ENCODE measurements at regions not wholly inside any gene's neighbourhood (a gene's known extent, or its start where the extent isn't known, plus 50 kb on each side); places are given as distances from the start of the nearest gene placed in this dataset.
A peak's percentile ranks its signal among the peaks of the same experiment; 100 is the strongest.
"Not testable (repeated sequence)": the region's sequence is repeated elsewhere in the genome, so short reads cannot be mapped to it uniquely, and the experiment has no call there.

DNA sequence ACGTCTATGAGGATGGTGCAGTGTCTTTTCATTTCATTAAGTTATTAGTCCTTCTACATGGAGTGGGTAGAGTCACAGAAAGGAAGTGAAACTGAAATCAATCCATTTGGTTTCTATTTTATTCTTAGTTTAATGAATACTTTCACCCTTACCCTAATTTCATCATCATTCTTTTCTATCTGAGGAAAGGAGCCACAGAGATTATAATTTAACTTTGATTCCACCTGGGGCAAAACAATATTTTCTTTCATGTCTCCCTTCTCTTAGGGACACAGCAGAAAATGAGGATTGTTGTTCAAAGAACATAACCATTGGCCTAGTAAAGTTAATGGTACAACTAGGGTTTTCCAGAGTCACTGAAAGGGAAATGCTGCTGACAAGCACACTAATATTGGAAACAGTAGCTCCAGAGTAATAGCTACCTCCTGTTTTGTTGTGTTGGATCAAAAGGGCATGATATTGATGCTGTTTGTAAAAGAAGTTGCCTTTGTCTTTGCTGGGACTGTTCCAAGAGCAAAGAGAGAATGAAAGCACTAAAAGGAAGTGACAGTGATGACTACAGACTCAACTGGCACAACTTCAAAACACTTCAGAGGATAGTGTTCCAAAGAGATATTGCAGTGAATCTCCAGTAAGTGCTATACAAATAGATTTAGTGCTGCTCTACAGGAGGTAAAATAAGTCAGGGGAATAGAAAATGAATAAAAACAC is 247.1 kb upstream of the PITX2 start:
- H3K4me3 ChIP-seq (ENCODE audit: low read length in 3 of 3), result peak overlapping the region in 1 of 3 donors; percentile 24
- H3K36me3 ChIP-seq (ENCODE audit: control insufficient read depth in 3 of 3, insufficient read depth in 3 of 3, low read length in 3 of 3), result no peaks in the 10 kb centered on the region
- H3K27ac ChIP-seq (ENCODE audit: low read depth, low read length), result no peak overlapping the region
- H3K9ac ChIP-seq (ENCODE audit: low read depth in 1 of 3, low read length in 3 of 3), result no peak overlapping the region
- no peaks in the 10 kb centered on the region for H3K27me3 ChIP-seq (ENCODE audit: control insufficient read depth in 3 of 3, insufficient read depth in 3 of 3, low read length in 3 of 3)
- H3K4me1 ChIP-seq (ENCODE audit: control insufficient read depth in 3 of 3, insufficient read depth in 3 of 3, low read length in 3 of 3), result peaks cover 0 to 3% (median 3%) of the 10 kb centered on the region in 3 donors
- H3K9me3 ChIP-seq (ENCODE audit: control insufficient read depth in 3 of 3, low read length in 3 of 3), result no peaks in the 10 kb centered on the region

- not testable (repeated sequence) for H3K4me1 ChIP-seq (ENCODE audit: control insufficient read depth in 3 of 3, insufficient read depth in 3 of 3, low read length in 3 of 3); H3K27ac ChIP-seq (ENCODE audit: low read depth, low read length); H3K4me3 ChIP-seq (ENCODE audit: low read length in 3 of 3); H3K9me3 ChIP-seq (ENCODE audit: control insufficient read depth in 3 of 3, low read length in 3 of 3); H3K27me3 ChIP-seq (ENCODE audit: control insufficient read depth in 3 of 3, insufficient read depth in 3 of 3, low read length in 3 of 3); H3K36me3 ChIP-seq (ENCODE audit: control insufficient read depth in 3 of 3, insufficient read depth in 3 of 3, low read length in 3 of 3); H3K9ac ChIP-seq (ENCODE audit: low read depth in 1 of 3, low read length in 3 of 3)
Observed at GRCh38 chr4:110876214-110876613, 253.3 kb upstream of the PITX2 start.

GRCh38 chr4:110876866-110877265 is 254.0 kb upstream of the PITX2 start:
- no peaks in the 10 kb centered on the region for H3K27me3 ChIP-seq (ENCODE audit: control insufficient read depth in 3 of 3, insufficient read depth in 3 of 3, low read length in 3 of 3)

GRCh38 chr4:110877778-110878370 is 255.0 kb upstream of the PITX2 start:
- Histone ChIP-seq H3K9me3 (ENCODE audit: control insufficient read depth in 3 of 3, low read length in 3 of 3) (no peaks in the 10 kb centered on the region), H3K4me1 (ENCODE audit: control insufficient read depth in 3 of 3, insufficient read depth in 3 of 3, low read length in 3 of 3) (peaks cover 0 to 7% (median 0%) of the 10 kb centered on the region in 3 donors), H3K27me3 (ENCODE audit: control insufficient read depth in 3 of 3, insufficient read depth in 3 of 3, low read length in 3 of 3) (no peaks in the 10 kb centered on the region), H3K4me3 (ENCODE audit: low read length in 3 of 3) (no peak overlapping the region), H3K36me3 (ENCODE audit: control insufficient read depth in 3 of 3, insufficient read depth in 3 of 3, low read length in 3 of 3) (no peaks in the 10 kb centered on the region), H3K9ac (ENCODE audit: low read depth in 1 of 3, low read length in 3 of 3) (no peak overlapping the region), H3K27ac (ENCODE audit: low read depth, low read length) (no peak overlapping the region)

More at GRCh38 chr4:110876866-110877265, 254.0 kb upstream of the PITX2 start:
- Histone ChIP-seq H3K4me1 (ENCODE audit: control insufficient read depth in 3 of 3, insufficient read depth in 3 of 3, low read length in 3 of 3) (peaks cover 0 to 7% (median 0%) of the 10 kb centered on the region in 3 donors), H3K9ac (ENCODE audit: low read depth in 1 of 3, low read length in 3 of 3) (no peak overlapping the region), H3K9me3 (ENCODE audit: control insufficient read depth in 3 of 3, low read length in 3 of 3) (no peaks in the 10 kb centered on the region), H3K27ac (ENCODE audit: low read depth, low read length) (no peak overlapping the region), H3K36me3 (ENCODE audit: control insufficient read depth in 3 of 3, insufficient read depth in 3 of 3, low read length in 3 of 3) (no peaks in the 10 kb centered on the region), H3K4me3 (ENCODE audit: low read length in 3 of 3) (no peak overlapping the region)

- Histone ChIP-seq H3K27me3 (ENCODE audit: control insufficient read depth in 3 of 3, insufficient read depth in 3 of 3, low read length in 3 of 3) (no peaks in the 10 kb centered on the region), H3K36me3 (ENCODE audit: control insufficient read depth in 3 of 3, insufficient read depth in 3 of 3, low read length in 3 of 3) (no peaks in the 10 kb centered on the region), H3K27ac (ENCODE audit: low read depth, low read length) (no peak overlapping the region), H3K4me3 (ENCODE audit: low read length in 3 of 3) (no peak overlapping the region), H3K9ac (ENCODE audit: low read depth in 1 of 3, low read length in 3 of 3) (no peak overlapping the region), H3K9me3 (ENCODE audit: control insufficient read depth in 3 of 3, low read length in 3 of 3) (no peaks in the 10 kb centered on the region), H3K4me1 (ENCODE audit: control insufficient read depth in 3 of 3, insufficient read depth in 3 of 3, low read length in 3 of 3) (peaks cover 0 to 7% (median 0%) of the 10 kb centered on the region in 3 donors)
Observed at GRCh38 chr4:110878413-110878812, 255.5 kb upstream of the PITX2 start.

DNA sequence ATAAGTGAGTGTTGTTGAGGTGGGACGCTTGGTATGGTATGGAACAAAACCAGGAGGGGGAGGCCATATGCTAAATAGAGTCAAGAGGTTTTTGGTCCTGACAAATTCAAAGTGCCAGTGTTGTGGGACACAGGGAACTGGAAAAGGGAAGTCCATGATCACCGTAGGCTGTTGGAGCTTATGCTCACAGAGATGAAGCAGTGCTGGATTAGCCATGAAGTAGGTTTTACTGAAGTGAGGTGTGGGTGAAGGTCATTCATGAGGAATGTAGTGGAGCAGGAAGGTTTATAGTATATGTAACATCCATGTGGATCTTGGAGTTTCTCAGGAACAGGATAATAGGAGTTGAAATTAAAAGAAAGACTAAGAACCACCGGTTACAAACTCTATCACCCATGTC is 256.1 kb upstream of the PITX2 start:
- H3K4me3 ChIP-seq (ENCODE audit: low read length in 3 of 3), result no peak overlapping the region
- no peaks in the 10 kb centered on the region for H3K36me3 ChIP-seq (ENCODE audit: control insufficient read depth in 3 of 3, insufficient read depth in 3 of 3, low read length in 3 of 3)
- no peaks in the 10 kb centered on the region for H3K9me3 ChIP-seq (ENCODE audit: control insufficient read depth in 3 of 3, low read length in 3 of 3)
- H3K9ac ChIP-seq (ENCODE audit: low read depth in 1 of 3, low read length in 3 of 3), result no peak overlapping the region
- H3K27ac ChIP-seq (ENCODE audit: low read depth, low read length), result no peak overlapping the region
- no peaks in the 10 kb centered on the region for H3K27me3 ChIP-seq (ENCODE audit: control insufficient read depth in 3 of 3, insufficient read depth in 3 of 3, low read length in 3 of 3)
- peaks cover 0 to 7% (median 0%) of the 10 kb centered on the region in 3 donors for H3K4me1 ChIP-seq (ENCODE audit: control insufficient read depth in 3 of 3, insufficient read depth in 3 of 3, low read length in 3 of 3)

DNA sequence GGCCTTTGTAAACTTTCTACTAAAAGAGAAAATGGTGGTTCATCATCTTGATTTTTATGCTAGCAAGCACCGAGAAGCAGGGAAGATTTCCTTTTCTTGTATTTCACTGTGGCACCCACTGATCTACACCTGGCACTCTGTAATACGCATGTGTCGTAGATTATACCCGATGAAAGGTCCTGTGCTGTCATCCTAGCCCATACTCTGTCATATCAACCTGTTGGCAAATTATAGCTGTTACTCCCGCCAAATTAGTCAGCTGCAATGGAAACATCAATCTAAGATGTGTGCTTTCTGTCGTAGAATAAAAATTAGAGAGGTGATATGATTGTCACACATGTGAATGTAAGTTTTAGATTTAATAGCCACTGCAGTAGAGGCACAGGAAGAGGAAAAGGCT is 263.4 kb upstream of the PITX2 start:
- no peak overlapping the region for H3K27ac ChIP-seq (ENCODE audit: low read depth, low read length)
- no peaks in the 10 kb centered on the region for H3K9me3 ChIP-seq (ENCODE audit: control insufficient read depth in 3 of 3, low read length in 3 of 3)
- no peaks in the 10 kb centered on the region for H3K36me3 ChIP-seq (ENCODE audit: control insufficient read depth in 3 of 3, insufficient read depth in 3 of 3, low read length in 3 of 3)
- H3K4me3 ChIP-seq (ENCODE audit: low read length in 3 of 3), result no peak overlapping the region
- H3K27me3 ChIP-seq (ENCODE audit: control insufficient read depth in 3 of 3, insufficient read depth in 3 of 3, low read length in 3 of 3), result no peaks in the 10 kb centered on the region
- H3K4me1 ChIP-seq (ENCODE audit: control insufficient read depth in 3 of 3, insufficient read depth in 3 of 3, low read length in 3 of 3), result peaks cover 0 to 2% (median 0%) of the 10 kb centered on the region in 3 donors
- no peak overlapping the region for H3K9ac ChIP-seq (ENCODE audit: low read depth in 1 of 3, low read length in 3 of 3)

- Histone ChIP-seq H3K36me3 (ENCODE audit: control insufficient read depth in 3 of 3, insufficient read depth in 3 of 3, low read length in 3 of 3) (no peaks in the 10 kb centered on the region), H3K27me3 (ENCODE audit: control insufficient read depth in 3 of 3, insufficient read depth in 3 of 3, low read length in 3 of 3) (no peaks in the 10 kb centered on the region), H3K9ac (ENCODE audit: low read depth in 1 of 3, low read length in 3 of 3) (no peak overlapping the region), H3K4me3 (ENCODE audit: low read length in 3 of 3) (no peak overlapping the region), H3K27ac (ENCODE audit: low read depth, low read length) (no peak overlapping the region), H3K4me1 (ENCODE audit: control insufficient read depth in 3 of 3, insufficient read depth in 3 of 3, low read length in 3 of 3) (peaks cover 0 to 2% (median 0%) of the 10 kb centered on the region in 3 donors), H3K9me3 (ENCODE audit: control insufficient read depth in 3 of 3, low read length in 3 of 3) (no peaks in the 10 kb centered on the region)
Observed at GRCh38 chr4:110886856-110887255, 264.0 kb upstream of the PITX2 start.

DNA sequence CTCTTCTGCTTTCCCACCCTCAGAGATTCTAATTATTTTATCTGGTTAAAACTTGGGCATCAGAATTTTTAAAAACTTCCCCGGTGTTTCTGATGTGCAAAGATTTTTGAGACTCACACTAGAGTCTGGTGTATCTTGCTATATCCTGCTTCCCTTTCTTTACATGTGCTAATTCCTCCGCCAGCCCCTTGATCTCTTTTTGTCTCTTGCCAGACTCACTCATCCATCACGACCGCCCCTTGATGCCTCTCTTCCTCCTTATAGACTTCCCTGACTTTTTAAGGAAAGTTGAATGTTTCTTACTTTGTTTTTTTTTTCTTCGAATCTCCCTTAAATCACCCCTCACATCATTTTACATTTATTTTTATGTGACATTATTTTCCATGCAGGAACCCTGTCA is 274.9 kb upstream of the PITX2 start:
- no peaks in the 10 kb centered on the region for H3K36me3 ChIP-seq (ENCODE audit: control insufficient read depth in 3 of 3, insufficient read depth in 3 of 3, low read length in 3 of 3)
- H3K27me3 ChIP-seq (ENCODE audit: control insufficient read depth in 3 of 3, insufficient read depth in 3 of 3, low read length in 3 of 3), result no peaks in the 10 kb centered on the region
- no peaks in the 10 kb centered on the region for H3K9me3 ChIP-seq (ENCODE audit: control insufficient read depth in 3 of 3, low read length in 3 of 3)
- no peak overlapping the region for H3K9ac ChIP-seq (ENCODE audit: low read depth in 1 of 3, low read length in 3 of 3)
- H3K27ac ChIP-seq (ENCODE audit: low read depth, low read length), result no peak overlapping the region
- H3K4me1 ChIP-seq (ENCODE audit: control insufficient read depth in 3 of 3, insufficient read depth in 3 of 3, low read length in 3 of 3), result peaks cover 0 to 3% (median 0%) of the 10 kb centered on the region in 3 donors
- H3K4me3 ChIP-seq (ENCODE audit: low read length in 3 of 3), result no peak overlapping the region

DNA sequence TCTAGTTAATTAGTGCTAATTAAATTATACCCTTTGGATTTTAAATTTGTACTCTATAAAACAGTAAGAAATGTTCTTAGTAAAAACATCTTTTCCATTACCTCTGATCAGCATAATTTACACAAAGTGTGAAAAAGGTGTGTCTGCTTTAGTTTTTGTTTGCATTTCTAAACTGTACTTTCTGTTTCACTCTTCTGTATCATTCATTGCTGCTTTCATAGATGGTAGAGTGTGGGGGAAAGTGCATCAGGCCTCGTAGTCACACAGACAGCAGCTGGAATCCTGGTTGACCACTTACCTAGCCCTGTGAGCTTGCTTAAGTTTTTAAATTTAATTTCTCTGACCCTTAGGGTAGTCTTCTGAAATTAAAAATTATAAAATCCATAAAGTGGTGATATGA is 275.4 kb upstream of the PITX2 start:
- H3K9ac ChIP-seq (ENCODE audit: low read depth in 1 of 3, low read length in 3 of 3), result no peak overlapping the region
- no peak overlapping the region for H3K27ac ChIP-seq (ENCODE audit: low read depth, low read length)
- H3K4me1 ChIP-seq (ENCODE audit: control insufficient read depth in 3 of 3, insufficient read depth in 3 of 3, low read length in 3 of 3), result peaks cover 0 to 3% (median 0%) of the 10 kb centered on the region in 3 donors
- no peak overlapping the region for H3K4me3 ChIP-seq (ENCODE audit: low read length in 3 of 3)
- no peaks in the 10 kb centered on the region for H3K36me3 ChIP-seq (ENCODE audit: control insufficient read depth in 3 of 3, insufficient read depth in 3 of 3, low read length in 3 of 3)
- H3K9me3 ChIP-seq (ENCODE audit: control insufficient read depth in 3 of 3, low read length in 3 of 3), result no peaks in the 10 kb centered on the region
- no peaks in the 10 kb centered on the region for H3K27me3 ChIP-seq (ENCODE audit: control insufficient read depth in 3 of 3, insufficient read depth in 3 of 3, low read length in 3 of 3)
